LNCaP clone FGC (cell line): ENCODE measurements at regions not wholly inside any gene's neighbourhood (a gene's known extent, or its start where the extent isn't known, plus 50 kb on each side); places are given as distances from the start of the nearest gene placed in this dataset.
"Not testable (repeated sequence)": the region's sequence is repeated elsewhere in the genome, so short reads cannot be mapped to it uniquely, and the experiment has no call there.

Source experiments
- DNase-seq: peaks from one replicate; pipeline ENCODE4 v3.0.0-alpha.2; 2011; ENCODE audit warnings: low read depth
- H3K4me3 ChIP-seq: 2 replicates; pipeline ENCODE4 v1.5.1; 2011; ENCODE audit warnings: mild to moderate bottlenecking, low read depth, low read length, control low read depth
- TF ChIP-seq, protein P1 (sequence below): IDR thresholded peaks from 2 replicates; pipeline ENCODE4 v1.5.1; 2012; ENCODE audit warnings: mild to moderate bottlenecking; ENCODE audit not compliant: control insufficient read depth, insufficient read depth; ENCODE audit errors: extremely low read depth

DNA sequence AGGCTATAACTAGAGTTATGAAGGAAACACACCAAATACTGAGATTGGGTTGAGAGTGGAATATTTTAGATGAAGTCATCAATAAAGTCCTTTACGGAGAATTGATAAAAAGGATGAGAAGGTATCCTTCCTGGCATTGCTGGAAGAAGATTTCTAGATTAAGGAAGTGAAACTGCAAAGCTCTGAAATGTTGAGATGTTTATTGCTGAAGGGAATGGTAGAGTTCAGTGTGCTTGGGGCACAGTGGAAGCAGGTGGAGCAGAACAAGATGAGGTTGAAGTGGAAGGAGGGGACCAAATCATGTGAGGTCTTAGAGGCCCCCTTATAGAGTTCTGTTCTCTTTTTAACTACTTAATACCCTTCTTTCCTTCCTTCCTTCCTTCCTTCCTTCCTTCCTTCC lies 848.5 kb downstream of the RAB28 start:
- DNase-seq, result no peak

DNA sequence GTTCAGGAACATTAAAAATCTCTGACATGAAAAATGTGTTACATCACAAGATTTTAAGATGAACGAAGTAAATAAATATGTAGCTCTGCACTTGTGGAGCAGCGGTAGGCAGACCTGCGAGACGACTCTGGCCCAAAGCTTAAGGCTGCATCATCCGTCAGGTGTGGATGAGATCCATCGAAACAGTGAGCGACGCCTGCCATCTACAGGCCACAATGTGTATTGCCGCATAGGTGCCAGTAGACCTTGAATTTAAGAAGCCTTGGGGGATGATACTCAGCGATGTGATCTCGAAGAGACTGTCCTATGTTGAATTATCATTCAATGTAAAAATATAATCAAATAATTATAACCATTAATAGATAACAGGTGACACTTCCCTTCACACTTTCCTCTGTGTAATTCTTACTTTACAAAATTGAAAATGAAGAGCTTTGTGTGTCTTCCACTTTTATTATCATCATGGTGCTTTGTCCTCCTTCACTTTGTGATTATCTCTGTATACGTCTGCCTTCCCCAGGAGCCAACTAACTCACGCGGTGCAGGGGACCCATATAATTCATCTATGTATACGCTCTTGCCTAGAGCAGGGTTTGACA lies 851.0 kb downstream of the RAB28 start:
- TF ChIP-seq, protein P1, sequence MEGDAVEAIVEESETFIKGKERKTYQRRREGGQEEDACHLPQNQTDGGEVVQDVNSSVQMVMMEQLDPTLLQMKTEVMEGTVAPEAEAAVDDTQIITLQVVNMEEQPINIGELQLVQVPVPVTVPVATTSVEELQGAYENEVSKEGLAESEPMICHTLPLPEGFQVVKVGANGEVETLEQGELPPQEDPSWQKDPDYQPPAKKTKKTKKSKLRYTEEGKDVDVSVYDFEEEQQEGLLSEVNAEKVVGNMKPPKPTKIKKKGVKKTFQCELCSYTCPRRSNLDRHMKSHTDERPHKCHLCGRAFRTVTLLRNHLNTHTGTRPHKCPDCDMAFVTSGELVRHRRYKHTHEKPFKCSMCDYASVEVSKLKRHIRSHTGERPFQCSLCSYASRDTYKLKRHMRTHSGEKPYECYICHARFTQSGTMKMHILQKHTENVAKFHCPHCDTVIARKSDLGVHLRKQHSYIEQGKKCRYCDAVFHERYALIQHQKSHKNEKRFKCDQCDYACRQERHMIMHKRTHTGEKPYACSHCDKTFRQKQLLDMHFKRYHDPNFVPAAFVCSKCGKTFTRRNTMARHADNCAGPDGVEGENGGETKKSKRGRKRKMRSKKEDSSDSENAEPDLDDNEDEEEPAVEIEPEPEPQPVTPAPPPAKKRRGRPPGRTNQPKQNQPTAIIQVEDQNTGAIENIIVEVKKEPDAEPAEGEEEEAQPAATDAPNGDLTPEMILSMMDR, result peak; percentile 98
- H3K4me3 ChIP-seq, result no peak overlapping the region
- peak; percentile 55 for DNase-seq

More for the DNA sequence above, 848.5 kb downstream of the RAB28 start:
- TF ChIP-seq, protein P1, result no peak
- H3K4me3 ChIP-seq, result no peak overlapping the region

DNA sequence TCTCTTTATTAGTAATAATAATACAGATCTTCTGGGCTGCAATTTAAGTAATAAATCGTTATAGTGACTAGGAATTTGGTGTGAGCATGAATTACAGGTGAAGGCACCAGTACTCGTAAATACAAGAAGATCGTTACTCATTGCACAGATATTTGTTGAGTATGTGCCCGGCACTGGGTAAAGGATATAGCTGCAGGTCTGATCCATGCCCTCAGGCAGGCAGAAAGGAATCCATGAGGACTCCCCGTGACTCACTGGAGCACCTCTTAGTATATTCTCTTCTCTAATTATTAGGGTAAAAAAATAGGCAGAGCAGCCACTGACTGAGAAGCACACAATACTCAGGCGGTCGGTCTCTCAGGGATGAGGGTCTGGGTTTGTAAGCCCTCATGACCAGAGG lies 868.3 kb downstream of the RAB28 start:
- DNase-seq, result no peak
- no peak overlapping the region for H3K4me3 ChIP-seq
- TF ChIP-seq, protein P1, result no peak

DNA sequence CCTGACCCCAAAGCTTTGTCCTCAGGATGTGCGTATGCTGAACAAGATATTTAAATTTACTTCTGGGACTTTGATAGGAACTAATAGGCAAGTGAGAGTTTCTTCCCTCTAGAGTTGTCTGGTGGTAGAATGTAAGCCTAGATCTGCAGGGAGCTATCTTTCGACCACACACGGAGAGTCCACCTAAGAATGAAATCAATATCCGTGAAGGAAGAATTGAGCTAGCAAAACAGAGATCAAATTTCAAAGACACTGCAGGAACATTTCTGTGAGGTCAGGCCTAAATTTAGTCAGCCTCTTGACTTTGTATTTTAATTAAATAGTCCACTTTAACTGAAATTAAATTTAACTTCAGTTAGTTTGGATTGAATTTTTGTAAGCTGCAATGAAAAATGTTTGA lies 871.3 kb downstream of the RAB28 start:
- no peak for DNase-seq
- H3K4me3 ChIP-seq, result no peak overlapping the region
- TF ChIP-seq, protein P1, result no peak

DNA sequence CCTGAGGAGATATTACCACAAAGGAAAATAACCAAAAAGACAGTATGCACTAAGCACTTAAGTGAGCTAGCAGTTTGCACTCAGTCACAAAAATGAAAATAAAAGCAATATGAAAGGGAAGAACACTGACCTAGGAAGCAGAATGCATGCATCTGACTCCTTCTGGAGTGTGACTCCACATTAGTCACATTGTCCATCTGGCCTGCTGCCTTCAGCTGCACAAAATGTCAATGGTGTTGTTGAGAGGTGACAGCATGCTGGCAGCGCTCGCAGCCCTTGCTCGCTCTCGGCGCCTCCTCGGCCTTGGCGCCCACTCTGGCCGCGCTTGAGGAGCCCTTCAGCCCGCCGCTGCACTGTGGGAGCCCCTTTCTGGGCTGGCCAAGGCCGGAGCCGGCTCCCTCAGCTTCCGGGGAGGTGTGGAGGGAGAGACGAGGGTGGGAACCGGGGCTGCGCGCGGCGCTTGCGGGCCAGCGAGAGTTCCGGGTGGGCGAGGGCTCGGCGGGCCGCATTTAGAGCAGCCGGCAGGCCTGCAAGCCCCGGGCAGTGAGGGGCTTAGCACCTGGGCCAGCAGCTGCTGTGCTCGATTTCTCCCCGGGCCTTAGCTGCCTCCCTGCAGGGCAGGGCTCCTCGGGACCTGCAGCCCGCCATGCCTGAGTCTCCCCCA lies 874.8 kb downstream of the RAB28 start:
- not testable (repeated sequence) for DNase-seq, H3K4me3 ChIP-seq

DNA sequence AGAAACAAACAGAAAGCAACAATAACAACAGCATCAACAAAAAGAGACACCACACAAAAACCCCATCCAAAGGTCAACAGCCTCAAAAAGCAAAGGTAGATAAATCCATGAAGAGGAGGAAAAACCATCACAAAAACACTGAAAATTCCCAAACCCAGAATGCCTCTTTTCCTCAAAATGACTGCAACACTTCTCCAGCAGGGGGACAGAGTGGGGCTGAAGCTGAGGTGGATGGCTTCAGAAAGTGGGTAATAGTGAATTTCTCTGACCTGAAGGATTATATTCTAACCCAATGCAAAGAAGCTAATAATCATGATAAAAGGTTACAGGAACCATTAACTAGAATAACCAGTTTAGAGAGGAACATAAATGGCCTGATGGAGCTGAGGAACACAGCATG lies 888.2 kb downstream of the RAB28 start:
- DNase-seq, result no peak
- TF ChIP-seq, protein P1, result no peak
- H3K4me3 ChIP-seq, result no peak overlapping the region

DNA sequence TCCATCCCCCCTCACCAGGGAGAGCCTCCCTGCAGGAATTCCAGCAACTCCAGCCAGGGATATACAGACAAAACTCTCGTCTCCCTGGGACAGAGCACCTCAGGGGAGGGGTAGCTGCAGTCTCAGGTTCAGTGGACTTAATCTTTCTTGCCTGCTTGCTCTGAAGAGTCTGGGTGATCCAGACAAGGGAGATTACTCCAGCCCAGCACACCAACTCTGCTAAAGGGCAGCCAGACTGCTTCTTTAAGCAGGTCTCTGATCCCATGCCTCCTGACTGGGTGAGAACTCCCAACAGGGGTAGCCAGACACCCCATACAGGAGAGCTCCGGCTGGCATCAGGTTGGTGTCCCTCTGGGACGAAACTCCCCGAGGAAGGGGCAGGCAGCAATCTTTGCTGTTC lies 888.7 kb downstream of the RAB28 start:
- TF ChIP-seq, protein P1, result no peak
- no peak for DNase-seq
- H3K4me3 ChIP-seq, result no peak overlapping the region
